NT2/D1 (cell line): ENCODE measurements at regions not wholly inside any gene's neighbourhood (a gene's known extent, or its start where the extent isn't known, plus 50 kb on each side); places are given as distances from the start of the nearest gene placed in this dataset.

ENCODE experiments used
- DNase-seq: peaks from one replicate; pipeline ENCODE4 v3.0.0-alpha.2; 2011; ENCODE audit warnings: low read depth, low spot score
- H3K27me3 ChIP-seq: 2 replicates; pipeline ENCODE4 v1.6.0; 2011; ENCODE audit warnings: mild to moderate bottlenecking; ENCODE audit not compliant: insufficient read length, insufficient read depth
- H3K36me3 ChIP-seq: 2 replicates; pipeline ENCODE4 v1.6.1; 2011; ENCODE audit warnings: mild to moderate bottlenecking, low read length, mixed read lengths; ENCODE audit not compliant: insufficient read depth, insufficient read length
- H3K4me1 ChIP-seq: 2 replicates; pipeline ENCODE4 v1.5.1; 2011; ENCODE audit not compliant: insufficient read depth, insufficient read length
- H3K4me3 ChIP-seq: 2 replicates; pipeline ENCODE4 v1.5.1; 2011; ENCODE audit warnings: low read depth; ENCODE audit not compliant: insufficient read length
- H3K9ac ChIP-seq: 2 replicates; pipeline ENCODE4 v1.6.0; 2011; ENCODE audit warnings: low read depth; ENCODE audit not compliant: insufficient read length
- H3K9me3 ChIP-seq: 2 replicates; pipeline ENCODE4 v1.5.1; 2011; ENCODE audit warnings: mild to moderate bottlenecking, low read length; ENCODE audit not compliant: insufficient read depth
- SUZ12 ChIP-seq: IDR thresholded peaks from 2 replicates; pipeline ENCODE4 v1.6.1; 2011; ENCODE audit not compliant: insufficient read length, insufficient read depth; ENCODE audit errors: extremely low read depth
- YY1 ChIP-seq: IDR thresholded peaks from 2 replicates; pipeline ENCODE4 v1.6.1; 2011; ENCODE audit not compliant: insufficient read length, insufficient read depth
- ZNF274 ChIP-seq: IDR thresholded peaks from 2 replicates; pipeline ENCODE4 v1.6.1; 2011; ENCODE audit warnings: mild to moderate bottlenecking, low read depth, low read length

DNA sequence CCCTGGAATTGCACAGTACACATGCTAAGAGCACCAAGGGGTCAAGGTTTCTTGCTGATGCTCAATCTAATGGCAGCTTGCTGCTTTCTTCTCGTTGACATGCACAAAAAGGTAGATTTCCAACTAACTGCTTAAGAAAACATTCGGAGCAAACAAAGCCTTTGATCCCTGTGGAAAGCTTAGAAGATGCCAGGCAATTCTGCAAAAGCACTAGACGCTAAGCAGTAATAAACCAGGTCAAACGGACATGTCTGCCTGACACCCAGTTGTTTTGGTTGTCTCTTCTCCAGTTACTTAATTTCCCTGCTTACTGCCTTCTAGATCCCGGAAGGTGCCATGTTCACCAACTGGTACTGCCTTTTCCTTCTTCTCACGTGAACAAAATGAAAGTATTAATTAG, 100.5 kb upstream of the TMCC3 start:
- Histone ChIP-seq H3K36me3 (no peaks in the 10 kb centered on the region), H3K27me3 (no peaks in the 10 kb centered on the region), H3K9me3 (no peaks in the 10 kb centered on the region), H3K9ac (no peak overlapping the region), H3K4me1 (no peaks in the 10 kb centered on the region), H3K4me3 (no peak overlapping the region)
- TF ChIP-seq SUZ12 (no peak), YY1 (no peak), ZNF274 (no peak)
- DNase-seq, result no peak

GRCh38 chr12:94749890-94750289, 99.5 kb upstream of the TMCC3 start:
- H3K36me3 ChIP-seq, result no peaks in the 10 kb centered on the region
- H3K9me3 ChIP-seq, result no peaks in the 10 kb centered on the region
- no peaks in the 10 kb centered on the region for H3K4me1 ChIP-seq
- no peak overlapping the region for H3K9ac ChIP-seq
- DNase-seq, result no peak
- no peak overlapping the region for H3K4me3 ChIP-seq
- TF ChIP-seq YY1 (no peak), SUZ12 (no peak), ZNF274 (no peak)
- no peaks in the 10 kb centered on the region for H3K27me3 ChIP-seq

- Histone ChIP-seq H3K4me3 (no peak overlapping the region), H3K4me1 (no peaks in the 10 kb centered on the region), H3K9me3 (no peaks in the 10 kb centered on the region), H3K9ac (no peak overlapping the region), H3K27me3 (no peaks in the 10 kb centered on the region), H3K36me3 (no peaks in the 10 kb centered on the region)
- no peak for DNase-seq
- no peak for TF ChIP-seq SUZ12
- no peak for TF ChIP-seq ZNF274
- no peak for TF ChIP-seq YY1
Observed at GRCh38 chr12:94749455-94749854, 99.1 kb upstream of the TMCC3 start.

- H3K9me3 ChIP-seq, result no peaks in the 10 kb centered on the region
- no peak overlapping the region for H3K9ac ChIP-seq
- no peak for DNase-seq
- TF ChIP-seq SUZ12 (no peak), YY1 (no peak), ZNF274 (no peak)
- H3K4me3 ChIP-seq, result no peak overlapping the region
- H3K4me1 ChIP-seq, result no peaks in the 10 kb centered on the region
- H3K27me3 ChIP-seq, result no peaks in the 10 kb centered on the region
- H3K36me3 ChIP-seq, result no peaks in the 10 kb centered on the region
Observed at GRCh38 chr12:94748726-94749421, 98.5 kb upstream of the TMCC3 start.

- Histone ChIP-seq H3K9ac (no peak overlapping the region), H3K4me3 (no peak overlapping the region), H3K4me1 (no peaks in the 10 kb centered on the region), H3K27me3 (no peaks in the 10 kb centered on the region), H3K36me3 (no peaks in the 10 kb centered on the region), H3K9me3 (no peaks in the 10 kb centered on the region)
- DNase-seq, result no peak
- TF ChIP-seq SUZ12 (no peak), ZNF274 (no peak), YY1 (no peak)
Observed at GRCh38 chr12:94745562-94745961, 95.2 kb upstream of the TMCC3 start.

DNA sequence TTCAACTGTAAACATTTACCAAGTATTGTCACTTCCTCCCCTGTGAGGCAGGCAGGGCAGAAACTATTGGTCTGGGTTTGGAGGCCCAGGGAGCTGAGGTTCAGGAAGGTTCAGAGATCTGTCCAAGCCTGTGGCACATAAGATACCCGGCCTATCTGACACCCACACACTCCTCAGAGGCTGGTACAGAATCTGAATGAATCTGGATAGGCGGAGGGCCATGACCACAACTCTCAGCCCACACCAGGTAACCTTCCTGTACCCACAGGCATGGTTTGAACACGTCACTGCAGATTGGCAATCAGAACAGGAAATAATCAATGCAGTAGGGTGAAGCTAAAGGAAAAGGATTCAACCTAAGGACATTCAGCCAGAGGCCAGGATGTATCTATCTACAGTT, 92.8 kb upstream of the TMCC3 start:
- Histone ChIP-seq H3K27me3 (no peaks in the 10 kb centered on the region), H3K4me1 (no peaks in the 10 kb centered on the region), H3K9ac (no peak overlapping the region), H3K36me3 (no peaks in the 10 kb centered on the region), H3K9me3 (no peaks in the 10 kb centered on the region), H3K4me3 (no peak overlapping the region)
- DNase-seq, result no peak
- no peak for TF ChIP-seq SUZ12
- TF ChIP-seq ZNF274, result no peak
- no peak for TF ChIP-seq YY1

DNA sequence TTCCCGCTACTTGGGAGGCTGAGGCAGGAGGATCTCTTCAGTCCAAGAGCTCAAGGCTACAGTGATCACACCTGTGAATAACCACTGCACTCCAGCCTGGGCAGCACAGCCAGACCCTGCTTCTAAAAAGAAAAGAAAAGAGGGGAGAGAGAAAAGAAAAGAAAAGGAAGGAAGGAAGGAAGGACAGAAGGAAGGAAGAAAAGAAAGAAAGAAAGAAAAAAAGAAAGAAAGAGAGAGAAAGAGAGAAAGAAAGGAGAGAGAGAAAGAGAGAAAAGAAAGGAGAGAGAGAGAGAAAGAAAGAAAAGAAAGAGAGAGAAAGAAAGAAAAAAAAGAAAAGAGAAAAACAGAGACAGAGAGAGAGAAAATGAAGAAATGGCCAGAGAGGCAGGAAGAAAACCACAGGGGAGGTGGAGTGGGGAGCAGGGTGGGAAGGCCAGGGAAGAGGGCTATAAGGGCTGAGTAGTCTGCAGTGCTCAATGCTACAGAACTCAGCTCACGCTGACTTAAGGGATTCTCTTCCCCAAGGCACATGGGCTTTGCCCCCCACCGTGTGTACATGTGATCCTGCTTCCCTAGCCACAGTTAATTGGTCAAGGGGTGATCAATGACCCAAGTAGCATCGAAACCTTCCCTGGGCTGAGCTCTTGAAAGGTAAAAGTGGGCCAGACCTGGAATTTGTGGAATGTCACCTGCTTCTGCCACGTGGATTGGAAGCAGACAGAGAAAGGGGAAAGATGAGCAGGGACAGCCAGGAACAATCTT, 90.4 kb upstream of the TMCC3 start:
- no peaks in the 10 kb centered on the region for H3K9me3 ChIP-seq
- no peak overlapping the region for H3K4me3 ChIP-seq
- no peaks in the 10 kb centered on the region for H3K4me1 ChIP-seq
- TF ChIP-seq YY1, result no peak
- TF ChIP-seq SUZ12, result no peak
- no peak for TF ChIP-seq ZNF274
- H3K9ac ChIP-seq, result no peak overlapping the region
- DNase-seq, result peak; percentile 40
- no peaks in the 10 kb centered on the region for H3K27me3 ChIP-seq
- no peaks in the 10 kb centered on the region for H3K36me3 ChIP-seq

DNA sequence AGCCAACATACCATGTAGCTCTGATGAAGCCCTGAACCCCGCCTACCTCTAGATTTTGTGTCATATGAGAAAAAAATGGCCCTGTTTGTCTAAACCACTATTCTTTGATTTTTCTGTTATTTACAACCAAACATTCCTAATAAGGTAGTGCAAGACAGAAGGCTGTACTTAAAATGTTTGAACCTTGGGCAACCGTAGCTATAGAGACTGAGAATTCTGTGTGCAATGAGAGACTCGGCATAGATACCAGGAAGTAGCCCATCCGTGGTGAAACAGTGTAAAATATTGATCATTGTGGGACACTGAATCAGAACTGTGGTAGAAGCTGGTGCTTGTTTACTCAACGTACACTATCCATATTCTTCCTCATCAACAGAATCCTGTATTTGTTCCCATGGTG, 86.5 kb upstream of the TMCC3 start:
- Histone ChIP-seq H3K27me3 (no peaks in the 10 kb centered on the region), H3K9ac (no peak overlapping the region), H3K36me3 (no peaks in the 10 kb centered on the region), H3K4me3 (no peak overlapping the region), H3K4me1 (no peaks in the 10 kb centered on the region), H3K9me3 (no peaks in the 10 kb centered on the region)
- TF ChIP-seq ZNF274 (no peak), SUZ12 (no peak), YY1 (no peak)
- DNase-seq, result no peak
